Spinal cord (tissue), 9 donors: ENCODE measurements at regions not wholly inside any gene's neighbourhood (a gene's known extent, or its start where the extent isn't known, plus 50 kb on each side); places are given as distances from the start of the nearest gene placed in this dataset.

ENCODE experiments used
- DNase-seq, 6 donors: peaks; one replicate each; pipeline versions ENCODE4 v3.0.0 to v3.0.0-alpha.2; 2013 to 2015; ENCODE audit warnings: low spot score in 6 of 6, low read depth in 4 of 6
- H3K27ac ChIP-seq: one replicate; pipeline ENCODE4 v1.5.1; 2013; ENCODE audit warnings: low read depth, low read length, control low read depth
- H3K27me3 ChIP-seq: one replicate; pipeline ENCODE4 v1.6.1; 2013; ENCODE audit warnings: low read length; ENCODE audit not compliant: control insufficient read depth, insufficient read depth
- H3K36me3 ChIP-seq: one replicate; pipeline ENCODE4 v1.6.1; 2013; ENCODE audit warnings: low read length; ENCODE audit not compliant: control insufficient read depth, insufficient read depth
- H3K4me1 ChIP-seq: one replicate; pipeline ENCODE4 v1.6.1; 2013; ENCODE audit warnings: low read length; ENCODE audit not compliant: control insufficient read depth, insufficient read depth
- H3K4me3 ChIP-seq: one replicate; pipeline ENCODE4 v1.5.1; 2013; ENCODE audit warnings: low read depth, low read length, control low read depth
- H3K9me3 ChIP-seq: one replicate; pipeline ENCODE4 v1.6.1; 2013; ENCODE audit warnings: low read length; ENCODE audit not compliant: control insufficient read depth, insufficient read depth
- WGBS: methylation state at CpG from one replicate; pipeline ENCODE4 v1.1.5; 2013; ENCODE audit warnings: missing lambda C conversion rate; ENCODE audit not compliant: insufficient coverage; 5-methylcytosine and 5-hydroxymethylcytosine counted together
- donor health status: healthy.

- H3K36me3 ChIP-seq = no peaks in the 10 kb centered on the region
- no peaks in the 10 kb centered on the region for H3K9me3 ChIP-seq
- DNase-seq = no peak
- H3K4me1 ChIP-seq = no peaks in the 10 kb centered on the region
- H3K4me3 ChIP-seq = no peak overlapping the region
- H3K27ac ChIP-seq = no peak overlapping the region
- no CpG with 5 or more reads among the region's 2 CpGs for WGBS
- H3K27me3 ChIP-seq = no peaks in the 10 kb centered on the region
These were observed 561.1 kb upstream of the SETBP1 start for GRCh38 chr18:44119607-44120006.

GRCh38 chr18:44123743-44124142 is 556.9 kb upstream of the SETBP1 start:
- DNase-seq = no peak
- Histone ChIP-seq H3K27me3 (no peaks in the 10 kb centered on the region), H3K9me3 (no peaks in the 10 kb centered on the region), H3K27ac (no peak overlapping the region), H3K36me3 (no peaks in the 10 kb centered on the region), H3K4me3 (no peak overlapping the region), H3K4me1 (no peaks in the 10 kb centered on the region)
- 100% methylated on average over 1 of the region's 2 CpGs for WGBS

GRCh38 chr18:44125446-44125845 is 555.2 kb upstream of the SETBP1 start:
- no peaks in the 10 kb centered on the region for H3K27me3 ChIP-seq
- no peaks in the 10 kb centered on the region for H3K36me3 ChIP-seq
- H3K27ac ChIP-seq = no peak overlapping the region
- no peak for DNase-seq
- H3K9me3 ChIP-seq = no peaks in the 10 kb centered on the region
- no CpG with 5 or more reads among the region's 3 CpGs for WGBS
- H3K4me1 ChIP-seq = no peaks in the 10 kb centered on the region
- H3K4me3 ChIP-seq = no peak overlapping the region

GRCh38 chr18:44126598-44126997 is 554.1 kb upstream of the SETBP1 start:
- no peak for DNase-seq
- Histone ChIP-seq H3K27me3 (no peaks in the 10 kb centered on the region), H3K36me3 (no peaks in the 10 kb centered on the region), H3K9me3 (no peaks in the 10 kb centered on the region), H3K4me1 (no peaks in the 10 kb centered on the region), H3K4me3 (no peak overlapping the region), H3K27ac (no peak overlapping the region)

- Histone ChIP-seq H3K4me3 (no peak overlapping the region), H3K4me1 (no peaks in the 10 kb centered on the region), H3K9me3 (no peaks in the 10 kb centered on the region), H3K36me3 (no peaks in the 10 kb centered on the region), H3K27ac (no peak overlapping the region), H3K27me3 (no peaks in the 10 kb centered on the region)
- WGBS = no CpG with 5 or more reads among the region's 1 CpG
- no peak for DNase-seq
These were observed 552.3 kb upstream of the SETBP1 start for GRCh38 chr18:44128365-44128764.

GRCh38 chr18:44130376-44130942 is 550.2 kb upstream of the SETBP1 start:
- peak; percentile 17 to 88 (median 31) for DNase-seq
- H3K9me3 ChIP-seq = no peaks in the 10 kb centered on the region
- WGBS = 60% methylated on average over 1 of the region's 5 CpGs
- H3K27me3 ChIP-seq = no peaks in the 10 kb centered on the region
- H3K27ac ChIP-seq = no peak overlapping the region
- no peaks in the 10 kb centered on the region for H3K4me1 ChIP-seq
- no peak overlapping the region for H3K4me3 ChIP-seq
- no peaks in the 10 kb centered on the region for H3K36me3 ChIP-seq

GRCh38 chr18:44133483-44133882 is 547.2 kb upstream of the SETBP1 start:
- Histone ChIP-seq H3K9me3 (peaks cover 2% of the 10 kb centered on the region), H3K27ac (no peak overlapping the region), H3K36me3 (no peaks in the 10 kb centered on the region), H3K4me3 (no peak overlapping the region), H3K4me1 (no peaks in the 10 kb centered on the region), H3K27me3 (no peaks in the 10 kb centered on the region)
- no peak for DNase-seq
- WGBS = no CpG with 5 or more reads among the region's 2 CpGs

GRCh38 chr18:44134447-44134846 is 546.2 kb upstream of the SETBP1 start:
- H3K27ac ChIP-seq = no peak overlapping the region
- no peaks in the 10 kb centered on the region for H3K36me3 ChIP-seq
- no peak for DNase-seq
- WGBS = 90% methylated on average over 1 of the region's 4 CpGs
- peaks cover 2% of the 10 kb centered on the region for H3K9me3 ChIP-seq
- H3K27me3 ChIP-seq = no peaks in the 10 kb centered on the region
- no peaks in the 10 kb centered on the region for H3K4me1 ChIP-seq
- no peak overlapping the region for H3K4me3 ChIP-seq

- no peak for DNase-seq
These were observed 544.9 kb upstream of the SETBP1 start for GRCh38 chr18:44135741-44136140.

GRCh38 chr18:44136326-44136725 is 544.4 kb upstream of the SETBP1 start:
- H3K27ac ChIP-seq = no peak overlapping the region
- peaks cover 2% of the 10 kb centered on the region for H3K9me3 ChIP-seq
- H3K27me3 ChIP-seq = no peaks in the 10 kb centered on the region
- DNase-seq = no peak
- no peaks in the 10 kb centered on the region for H3K4me1 ChIP-seq
- no peaks in the 10 kb centered on the region for H3K36me3 ChIP-seq
- H3K4me3 ChIP-seq = no peak overlapping the region
- WGBS = no CpG with 5 or more reads among the region's 1 CpG

More at GRCh38 chr18:44135741-44136140, 544.9 kb upstream of the SETBP1 start:
- Histone ChIP-seq H3K9me3 (peaks cover 2% of the 10 kb centered on the region), H3K4me3 (no peak overlapping the region), H3K36me3 (no peaks in the 10 kb centered on the region), H3K4me1 (no peaks in the 10 kb centered on the region), H3K27me3 (no peaks in the 10 kb centered on the region), H3K27ac (no peak overlapping the region)
- WGBS = 27% methylated on average over 1 of the region's 4 CpGs
